B cell (primary cell): ENCODE measurements at regions not wholly inside any gene's neighbourhood (a gene's known extent, or its start where the extent isn't known, plus 50 kb on each side); places are given as distances from the start of the nearest gene placed in this dataset.

Source experiments
- ATAC-seq: fragments of 200-7000 bp; cut with Tn5 transposase; one replicate; pipeline ENCODE4 v1.10.0; 2021; ENCODE audit warnings: low read depth, mild to moderate bottlenecking, moderate number of reproducible peaks, moderate library complexity
- CTCF ChIA-PET: fragments of 350-600 bp; sonication (Branson Sonifier 250); formaldehyde crosslinking; loops from one replicate; lab custom pipeline; 2021; ENCODE audit warnings: antibody characterized with exemption, inconsistent platforms; lab: Charles Lee
- POLR2A ChIA-PET: fragments of 350-600 bp; sonication (Branson Sonifier 250); formaldehyde crosslinking; loops from one replicate; lab custom pipeline; 2021; ENCODE audit warnings: antibody characterized with exemption; lab: Charles Lee
- DNase-seq: peaks from one replicate; pipeline ENCODE4 v3.0.0; 2013
- H2AFZ ChIP-seq: 2 replicates; pipeline ENCODE4 v1.6.1; 2012; ENCODE audit warnings: mild to moderate bottlenecking, low read depth, low read length; ENCODE audit not compliant: insufficient read depth, poor library complexity, severe bottlenecking
- H3K27ac ChIP-seq, 2 donors: 1 replicate in 1 of 2; 2 replicates in 1 of 2; pipeline ENCODE4 v1.5.1; 2012 to 2013; ENCODE audit warnings: low read length in 2 of 2, mild to moderate bottlenecking in 2 of 2, moderate library complexity in 1 of 2
- H3K27me3 ChIP-seq, 4 experiments: fragments of 200-600 bp in 1 of 4; sonication (generic) in 1 of 4; replicated peaks in 1 of 4; 1 replicate in 2 of 4; 2 replicates in 2 of 4; pipeline versions ENCODE4 v1.6.1 to v1.7.0; 2013 to 2016; ENCODE audit warnings: low read length in 3 of 4, mild to moderate bottlenecking in 2 of 4, mixed read lengths in 1 of 4, moderate library complexity in 1 of 4; ENCODE audit not compliant: insufficient read depth in 4 of 4, control insufficient read depth in 3 of 4; ENCODE audit errors: control extremely low read depth in 1 of 4
- H3K36me3 ChIP-seq, 2 experiments: replicated peaks in 1 of 2; 1 replicate in 1 of 2; 2 replicates in 1 of 2; pipeline versions ENCODE4 v1.6.1 to v1.7.1; 2013; ENCODE audit warnings: low read length in 1 of 2; ENCODE audit not compliant: insufficient read depth in 2 of 2, control insufficient read depth in 1 of 2; ENCODE audit errors: control extremely low read depth in 1 of 2, extremely low read depth in 1 of 2
- H3K4me1 ChIP-seq, 2 donors: fragments of 200-600 bp in 1 of 2; sonication (generic) in 1 of 2; 1 replicate in 1 of 2; 2 replicates in 1 of 2; pipeline versions ENCODE4 v1.5.1 to v1.6.1; 2013 to 2017; ENCODE audit warnings: low read length in 2 of 2; ENCODE audit not compliant: control insufficient read depth in 2 of 2, insufficient read depth in 2 of 2
- H3K4me2 ChIP-seq: replicated peaks from 2 replicates; pipeline ENCODE3; 2012; ENCODE audit warnings: mild to moderate bottlenecking, low read depth, low read length; ENCODE audit not compliant: poor library complexity, severe bottlenecking
- H3K4me3 ChIP-seq, 5 experiments: fragments of 200-600 bp in 1 of 5; sonication (generic) in 1 of 5; 1 replicate in 3 of 5; 2 replicates in 2 of 5; pipeline versions ENCODE4 v1.5.1 to v1.7.0; 2011 to 2016; ENCODE audit warnings: low read length in 4 of 5, mild to moderate bottlenecking in 4 of 5, low read depth in 2 of 5, control low read depth in 1 of 5, moderate library complexity in 1 of 5; ENCODE audit not compliant: insufficient read depth in 1 of 5; ENCODE audit errors: control extremely low read depth in 1 of 5, extremely low read depth in 1 of 5
- H3K79me2 ChIP-seq: fragments of 200-600 bp; sonication (generic); one replicate; pipeline ENCODE4 v1.6.0; 2016; ENCODE audit warnings: low read length; ENCODE audit not compliant: control insufficient read depth, insufficient read depth
- H3K9ac ChIP-seq: fragments of 200-600 bp; sonication (generic); 2 replicates; pipeline ENCODE4 v1.6.1; 2017; ENCODE audit warnings: mild to moderate bottlenecking, low read length, moderate library complexity
- H3K9me3 ChIP-seq, 3 donors: one replicate each; pipeline versions ENCODE4 v1.6.1 to v1.7.1; 2013; ENCODE audit warnings: low read length in 2 of 3; ENCODE audit not compliant: control insufficient read depth in 2 of 3, insufficient read depth in 1 of 3; ENCODE audit errors: control extremely low read depth in 1 of 3
- H4K20me1 ChIP-seq: 2 replicates; pipeline ENCODE4 v1.6.0; 2012; ENCODE audit warnings: mild to moderate bottlenecking, low read length; ENCODE audit not compliant: insufficient read depth, control insufficient read depth, poor library complexity, severe bottlenecking
- H3K27ac Mint-ChIP-seq: one replicate; pipeline ENCODE4 v1.8.0; 2021; ENCODE audit warnings: mixed read lengths
- H3K27me3 Mint-ChIP-seq: one replicate; pipeline ENCODE4 v1.8.0; 2021; ENCODE audit warnings: mixed read lengths
- H3K4me1 Mint-ChIP-seq: one replicate; pipeline ENCODE4 v1.8.0; 2021; ENCODE audit warnings: mixed read lengths
- H3K4me3 Mint-ChIP-seq: one replicate; pipeline ENCODE4 v1.8.0; 2021; ENCODE audit warnings: mixed read lengths
- H3K9me3 Mint-ChIP-seq: one replicate; pipeline ENCODE4 v1.8.0; 2022; ENCODE audit warnings: mixed read lengths; ENCODE audit not compliant: insufficient read depth
- EZH2 ChIP-seq: IDR thresholded peaks from 2 replicates; pipeline ENCODE4 v1.6.1; 2012; ENCODE audit warnings: borderline replicate concordance, low read depth, mild to moderate bottlenecking, moderate library complexity, low read length; ENCODE audit not compliant: insufficient read depth, poor library complexity, severe bottlenecking
- WGBS: methylation state at CpG from one replicate; pipeline ENCODE4 v1.1.5; 2013; ENCODE audit warnings: missing lambda C conversion rate; ENCODE audit not compliant: insufficient coverage; 5-methylcytosine and 5-hydroxymethylcytosine counted together
- intact Hi-C: fragments of 100-400 bp; cut with micrococcal nuclease; formaldehyde crosslinking; loops from one replicate; pipeline ENCODE4 v1.10.0; 2022
- TF ChIP-seq, protein P1 (sequence below): fragments of 200-600 bp; IDR thresholded peaks from one replicate; pipeline ENCODE4 v1.8.0; 2022; ENCODE audit warnings: antibody characterized with exemption, mild to moderate bottlenecking

DNA sequence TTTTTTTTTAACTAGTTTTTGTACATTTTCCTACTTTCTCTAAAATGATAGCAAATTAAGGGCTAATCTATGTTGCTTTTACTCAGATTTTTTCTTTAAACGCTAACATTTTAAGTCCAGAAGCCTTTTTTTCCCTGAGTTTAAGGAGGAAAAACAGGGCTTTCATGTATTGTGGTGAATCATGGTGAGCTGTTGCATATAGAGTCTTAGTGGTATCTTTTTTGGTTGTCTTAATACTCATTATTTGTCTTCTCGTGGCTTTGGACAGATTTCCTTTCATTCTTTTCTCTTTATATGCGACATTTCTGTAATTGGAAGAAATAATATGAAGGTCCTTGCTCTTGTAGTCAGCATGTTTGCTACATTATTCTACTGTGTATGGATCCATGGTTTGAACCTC, 1015.6 kb downstream of the PLA2G4A start:
- TF ChIP-seq EZH2: no peak
- TF ChIP-seq, protein P1, sequence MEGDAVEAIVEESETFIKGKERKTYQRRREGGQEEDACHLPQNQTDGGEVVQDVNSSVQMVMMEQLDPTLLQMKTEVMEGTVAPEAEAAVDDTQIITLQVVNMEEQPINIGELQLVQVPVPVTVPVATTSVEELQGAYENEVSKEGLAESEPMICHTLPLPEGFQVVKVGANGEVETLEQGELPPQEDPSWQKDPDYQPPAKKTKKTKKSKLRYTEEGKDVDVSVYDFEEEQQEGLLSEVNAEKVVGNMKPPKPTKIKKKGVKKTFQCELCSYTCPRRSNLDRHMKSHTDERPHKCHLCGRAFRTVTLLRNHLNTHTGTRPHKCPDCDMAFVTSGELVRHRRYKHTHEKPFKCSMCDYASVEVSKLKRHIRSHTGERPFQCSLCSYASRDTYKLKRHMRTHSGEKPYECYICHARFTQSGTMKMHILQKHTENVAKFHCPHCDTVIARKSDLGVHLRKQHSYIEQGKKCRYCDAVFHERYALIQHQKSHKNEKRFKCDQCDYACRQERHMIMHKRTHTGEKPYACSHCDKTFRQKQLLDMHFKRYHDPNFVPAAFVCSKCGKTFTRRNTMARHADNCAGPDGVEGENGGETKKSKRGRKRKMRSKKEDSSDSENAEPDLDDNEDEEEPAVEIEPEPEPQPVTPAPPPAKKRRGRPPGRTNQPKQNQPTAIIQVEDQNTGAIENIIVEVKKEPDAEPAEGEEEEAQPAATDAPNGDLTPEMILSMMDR: no peak
- Histone ChIP-seq H3K27ac (no peak overlapping the region), H4K20me1 (no peaks in the 10 kb centered on the region), H3K36me3 (no peaks in the 10 kb centered on the region), H3K9ac (no peak overlapping the region), H2AFZ (no peak overlapping the region), H3K79me2 (no peaks in the 10 kb centered on the region), H3K27me3 (no peaks in the 10 kb centered on the region), H3K9me3 (peaks cover 0 to 3% (median 0%) of the 10 kb centered on the region in 3 donors), H3K4me2 (no peak overlapping the region), H3K4me1 (no peaks in the 10 kb centered on the region), H3K4me3 (no peak overlapping the region)
- no peak for ATAC-seq
- DNase-seq: no peak
- Mint-ChIP-seq H3K4me1 (no peaks in the 10 kb centered on the region), H3K4me3 (no peak overlapping the region), H3K9me3 (peaks cover 9% of the 10 kb centered on the region), H3K27me3 (no peaks in the 10 kb centered on the region), H3K27ac (no peak overlapping the region)
- CTCF ChIA-PET: no interaction called here
- POLR2A ChIA-PET: no interaction called here
- no CpG with 5 or more reads among the region's 3 CpGs for WGBS
- intact Hi-C loops: no loop called here

DNA sequence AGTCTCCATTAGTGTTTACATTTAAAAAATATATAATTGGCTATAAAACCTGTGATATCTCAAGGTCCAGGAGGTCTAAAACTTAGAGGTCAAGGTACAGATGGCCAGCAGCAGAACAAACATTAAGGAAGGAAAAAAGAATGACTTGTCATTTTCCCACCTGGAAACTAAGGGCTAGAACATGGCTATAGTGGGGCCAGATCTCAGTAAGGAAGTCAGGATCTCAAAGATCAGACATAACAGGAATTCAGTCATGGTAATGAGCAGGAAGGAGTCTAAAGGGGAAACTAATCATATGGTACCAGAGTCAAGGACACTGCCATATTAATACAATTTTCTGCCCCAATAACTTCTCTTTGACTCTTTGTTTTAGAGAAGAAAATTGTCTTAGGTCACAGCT, 1018.8 kb downstream of the PLA2G4A start:
- DNase-seq: no peak
- TF ChIP-seq EZH2: no peak
- TF ChIP-seq, protein P1: no peak
- no peak overlapping the region for H3K27ac ChIP-seq
- peaks cover 0 to 6% (median 0%) of the 10 kb centered on the region in 3 donors for H3K9me3 ChIP-seq
- H2AFZ ChIP-seq: no peak overlapping the region
- no peaks in the 10 kb centered on the region for H3K27me3 Mint-ChIP-seq
- H3K9ac ChIP-seq: no peak overlapping the region
- H3K27ac Mint-ChIP-seq: no peak overlapping the region
- H3K4me3 ChIP-seq: no peak overlapping the region
- H3K4me3 Mint-ChIP-seq: no peak overlapping the region
- H3K4me1 ChIP-seq: no peaks in the 10 kb centered on the region
- no peaks in the 10 kb centered on the region for H3K36me3 ChIP-seq
- POLR2A ChIA-PET: no interaction called here
- CTCF ChIA-PET: no interaction called here
- no peak for ATAC-seq
- H3K4me1 Mint-ChIP-seq: no peaks in the 10 kb centered on the region
- intact Hi-C loops: no loop called here
- H3K9me3 Mint-ChIP-seq: peaks cover 11% of the 10 kb centered on the region
- H3K4me2 ChIP-seq: no peak overlapping the region
- no peaks in the 10 kb centered on the region for H4K20me1 ChIP-seq
- H3K79me2 ChIP-seq: no peaks in the 10 kb centered on the region
- H3K27me3 ChIP-seq: no peaks in the 10 kb centered on the region
